ENCODE measurements at regions not wholly inside any gene's neighbourhood (a gene's known extent, or its start where the extent isn't known, plus 50 kb on each side); places are given as distances from the start of the nearest gene placed in this dataset.

DNA sequence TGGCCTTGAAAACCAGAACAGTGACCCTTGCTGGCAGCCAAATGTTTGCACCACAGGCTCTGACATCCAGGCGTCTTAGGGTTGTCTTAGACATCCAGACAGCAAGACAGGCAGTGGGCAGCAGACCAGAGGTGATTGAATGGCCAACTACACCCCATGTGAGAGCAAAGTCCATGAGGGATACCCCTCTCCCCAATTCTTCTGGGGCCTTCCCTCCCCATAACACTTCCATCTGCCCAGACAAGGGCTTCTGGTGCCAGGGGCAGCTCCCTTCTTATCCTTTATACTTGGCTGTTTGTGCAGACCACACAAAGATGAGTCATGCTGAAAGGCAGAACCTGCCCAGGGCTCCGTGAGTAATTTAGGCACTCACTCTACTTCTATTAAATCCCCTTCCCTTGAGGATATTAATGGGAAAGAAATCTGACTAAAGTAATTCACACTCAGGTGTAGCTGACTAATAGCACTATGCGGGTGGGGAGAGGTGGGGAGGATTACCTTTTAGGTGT lies 257.9 kb downstream of the UACA start:
- H3K4me3 ChIP-seq = no peak overlapping the region
- peaks cover 30 to 45% of the 10 kb centered on the region in 2 donors for H3K4me1 ChIP-seq (ENCODE audit: control insufficient read depth in 1 of 2, low read depth in 2 of 2)
- H3K27me3 ChIP-seq (replicated peaks; ENCODE audit: insufficient read depth) = no peaks in the 10 kb centered on the region
- DNase-seq (ENCODE audit: low spot score) (no peak), ATAC-seq (ENCODE audit: insufficient number of reproducible peaks, low FRiP score, low read depth) (peak; percentile 73)
- H3K36me3 ChIP-seq = no peaks in the 10 kb centered on the region
- H3K9me3 ChIP-seq = peaks cover 7% of the 10 kb centered on the region
- H3K27ac ChIP-seq = peak overlapping the region; percentile 1 to 19
- TF ChIP-seq CTCF (IDR thresholded peaks at IDR 0.05) = no peak

- H3K36me3 ChIP-seq = no peaks in the 10 kb centered on the region
- H3K27me3 ChIP-seq (replicated peaks; ENCODE audit: insufficient read depth) = no peaks in the 10 kb centered on the region
- no peak overlapping the region for H3K27ac ChIP-seq
- DNase-seq (ENCODE audit: low spot score) (no peak), ATAC-seq (ENCODE audit: insufficient number of reproducible peaks, low FRiP score, low read depth) (no peak)
- H3K4me1 ChIP-seq (ENCODE audit: control insufficient read depth in 1 of 2, low read depth in 2 of 2) = peaks cover 30 to 45% of the 10 kb centered on the region in 2 donors
- H3K4me3 ChIP-seq = no peak overlapping the region
- peaks cover 3% of the 10 kb centered on the region for H3K9me3 ChIP-seq
- no peak for TF ChIP-seq CTCF (IDR thresholded peaks at IDR 0.05)
These were observed 258.4 kb downstream of the UACA start for GRCh38 chr15:70504988-70505387.

DNA sequence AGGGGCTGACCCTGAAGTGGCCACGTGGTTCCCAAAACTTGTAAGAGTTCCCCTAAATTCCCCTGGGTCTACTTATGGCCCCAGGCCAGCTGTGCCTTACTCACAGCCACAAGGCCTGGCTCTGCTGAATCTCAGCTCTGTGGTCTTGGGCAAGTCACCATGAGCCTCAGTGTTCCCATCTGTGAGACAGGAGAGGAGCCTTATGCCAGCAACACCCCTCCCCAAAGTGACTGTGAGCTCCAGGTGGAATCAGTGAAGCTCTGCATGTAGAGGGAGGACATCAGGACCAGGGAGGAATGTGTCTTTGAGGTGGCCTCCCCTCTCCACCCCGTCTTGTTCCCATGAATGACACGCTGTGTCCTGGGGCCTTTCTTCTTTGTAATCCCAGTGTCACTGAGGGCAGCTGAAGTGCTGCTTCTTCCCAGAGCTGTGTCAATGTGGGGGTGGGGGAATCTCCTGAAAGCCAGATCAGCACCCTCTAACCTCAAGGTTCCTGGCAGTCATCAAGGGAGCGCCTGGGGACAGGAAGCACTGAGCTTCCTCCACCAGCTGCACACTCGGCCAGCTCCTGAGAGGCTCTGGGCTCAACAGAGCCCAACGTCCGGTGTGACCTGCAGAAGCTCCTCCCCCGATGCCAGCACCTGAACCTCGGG lies 258.9 kb downstream of the UACA start:
- H3K4me3 ChIP-seq = no peak overlapping the region
- DNase-seq (ENCODE audit: low spot score) = peak; percentile 39
- H3K36me3 ChIP-seq = no peaks in the 10 kb centered on the region
- no peak for ATAC-seq (ENCODE audit: insufficient number of reproducible peaks, low FRiP score, low read depth)
- H3K4me1 ChIP-seq (ENCODE audit: control insufficient read depth in 1 of 2, low read depth in 2 of 2) = peaks cover 30 to 44% of the 10 kb centered on the region in 2 donors
- TF ChIP-seq CTCF (IDR thresholded peaks at IDR 0.05) = no peak
- no peaks in the 10 kb centered on the region for H3K27me3 ChIP-seq (replicated peaks; ENCODE audit: insufficient read depth)
- no peak overlapping the region for H3K27ac ChIP-seq
- H3K9me3 ChIP-seq = no peaks in the 10 kb centered on the region

DNA sequence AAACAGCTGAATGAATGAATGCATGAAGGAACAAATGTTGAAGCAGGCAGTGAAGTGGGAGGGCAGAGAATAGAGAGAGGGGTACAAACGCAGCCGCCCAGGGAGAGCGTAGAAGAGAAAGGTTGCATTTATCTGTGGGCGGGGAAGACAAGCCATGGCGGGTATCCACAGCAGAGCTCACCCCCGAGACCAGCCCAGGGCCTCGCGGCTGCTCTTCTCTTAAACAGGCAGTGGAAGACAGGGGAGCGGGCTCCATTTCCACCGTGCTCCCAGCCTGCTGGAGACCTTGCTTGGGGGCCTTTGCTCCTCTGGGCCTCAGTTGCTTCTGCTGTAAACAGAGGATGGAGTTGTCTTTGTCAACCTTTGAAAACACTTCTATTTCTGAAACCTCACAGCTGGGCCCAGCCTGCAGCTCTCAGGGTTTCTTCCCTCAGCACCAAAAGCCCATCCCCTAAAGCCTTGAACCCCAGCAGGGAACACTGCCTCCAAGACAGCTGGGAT lies 259.5 kb downstream of the UACA start:
- peaks cover 30 to 38% of the 10 kb centered on the region in 2 donors for H3K4me1 ChIP-seq (ENCODE audit: control insufficient read depth in 1 of 2, low read depth in 2 of 2)
- H3K9me3 ChIP-seq = no peaks in the 10 kb centered on the region
- TF ChIP-seq CTCF (IDR thresholded peaks at IDR 0.05) = no peak
- no peak overlapping the region for H3K27ac ChIP-seq
- ATAC-seq (ENCODE audit: insufficient number of reproducible peaks, low FRiP score, low read depth) = no peak
- no peaks in the 10 kb centered on the region for H3K36me3 ChIP-seq
- no peak overlapping the region for H3K4me3 ChIP-seq
- H3K27me3 ChIP-seq (replicated peaks; ENCODE audit: insufficient read depth) = no peaks in the 10 kb centered on the region
- no peak for DNase-seq (ENCODE audit: low spot score)

DNA sequence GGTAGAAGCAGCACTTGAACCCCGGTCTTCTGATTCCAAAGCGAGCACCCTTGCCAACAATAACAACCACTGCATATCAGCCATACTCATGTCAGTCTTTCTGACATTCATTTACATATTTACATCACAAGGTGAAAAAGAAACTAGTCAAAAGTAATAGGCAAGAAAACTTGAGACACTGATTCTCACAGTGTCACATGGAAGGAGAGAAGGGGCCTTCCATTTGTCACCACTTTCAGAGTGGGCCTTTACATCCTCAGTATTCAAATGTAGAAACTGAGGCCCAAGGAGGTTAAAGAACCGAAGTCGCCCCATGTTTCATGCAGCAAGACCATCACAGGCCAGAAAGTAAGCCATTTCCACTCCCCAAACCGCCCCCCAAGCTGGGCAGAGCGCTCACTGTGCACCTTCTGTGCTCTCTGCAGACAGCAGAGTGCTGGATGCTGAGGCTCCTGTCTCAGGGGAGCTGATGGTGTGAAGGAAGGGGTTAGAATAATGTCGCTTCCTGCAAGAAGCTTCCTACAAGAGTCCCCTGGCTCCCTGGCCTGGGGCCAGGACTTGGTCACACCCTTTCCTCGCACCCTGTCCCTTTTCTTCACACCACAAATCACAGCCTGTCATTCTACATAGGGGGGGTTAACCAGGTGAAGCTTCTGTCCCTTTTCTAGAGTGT lies 260.1 kb downstream of the UACA start:
- no peaks in the 10 kb centered on the region for H3K36me3 ChIP-seq
- no peak overlapping the region for H3K4me3 ChIP-seq
- DNase-seq (ENCODE audit: low spot score) = no peak
- no peak for ATAC-seq (ENCODE audit: insufficient number of reproducible peaks, low FRiP score, low read depth)
- H3K4me1 ChIP-seq (ENCODE audit: control insufficient read depth in 1 of 2, low read depth in 2 of 2) = peaks cover 30 to 32% of the 10 kb centered on the region in 2 donors
- H3K9me3 ChIP-seq = no peaks in the 10 kb centered on the region
- H3K27me3 ChIP-seq (replicated peaks; ENCODE audit: insufficient read depth) = no peaks in the 10 kb centered on the region
- TF ChIP-seq CTCF (IDR thresholded peaks at IDR 0.05) = no peak
- no peak overlapping the region for H3K27ac ChIP-seq
